Fibroblast of lung (primary cell): ENCODE measurements at regions not wholly inside any gene's neighbourhood (a gene's known extent, or its start where the extent isn't known, plus 50 kb on each side); places are given as distances from the start of the nearest gene placed in this dataset.
"Not testable (repeated sequence)": the region's sequence is repeated elsewhere in the genome, so short reads cannot be mapped to it uniquely, and the experiment has no call there.

Experiments used
- DNase-seq, 2 donors: peaks; one replicate each; pipeline versions ENCODE4 v3.0.0 to v3.0.0-alpha.2; 2010; ENCODE audit warnings: low read depth in 2 of 2
- H2AFZ ChIP-seq: 2 replicates; pipeline ENCODE4 v1.5.1; 2012; ENCODE audit warnings: low read length, control low read depth, inconsistent platforms
- H3K27ac ChIP-seq: 2 replicates; pipeline ENCODE4 v1.5.1; 2011; ENCODE audit warnings: low read length, control low read depth; ENCODE audit not compliant: insufficient read depth
- H3K27me3 ChIP-seq: 2 replicates; pipeline ENCODE4 v1.5.1; 2011; ENCODE audit warnings: mild to moderate bottlenecking, low read length; ENCODE audit not compliant: control insufficient read depth, insufficient read depth
- H3K36me3 ChIP-seq: 2 replicates; pipeline ENCODE4 v1.5.1; 2011; ENCODE audit warnings: low read length; ENCODE audit not compliant: control insufficient read depth, insufficient read depth
- H3K4me1 ChIP-seq: 2 replicates; pipeline ENCODE4 v1.5.1; 2011; ENCODE audit warnings: low read length; ENCODE audit not compliant: control insufficient read depth, insufficient read depth; ENCODE audit errors: extremely low read depth
- H3K4me2 ChIP-seq: 2 replicates; pipeline ENCODE4 v1.5.1; 2011; ENCODE audit warnings: low read length, control low read depth; ENCODE audit not compliant: insufficient read depth; ENCODE audit errors: extremely low read depth
- H3K4me3 ChIP-seq, 4 experiments: fragments of 200-600 bp in 1 of 4; sonication (generic) in 1 of 4; replicated peaks in 1 of 4; 2 replicates each; pipeline ENCODE4 v1.5.1; 2011 to 2016; ENCODE audit warnings: low read length in 4 of 4, low read depth in 3 of 4, mild to moderate bottlenecking in 3 of 4, control low read depth in 2 of 4, inconsistent platforms in 1 of 4, mixed read lengths in 1 of 4; ENCODE audit not compliant: insufficient read depth in 1 of 4; ENCODE audit errors: control extremely low read depth in 1 of 4
- H3K79me2 ChIP-seq: 2 replicates; pipeline ENCODE4 v1.5.1; 2012; ENCODE audit warnings: mild to moderate bottlenecking, low read length, inconsistent platforms; ENCODE audit not compliant: control insufficient read depth, insufficient read depth
- H3K9ac ChIP-seq: 2 replicates; pipeline ENCODE4 v1.5.1; 2011; ENCODE audit warnings: mild to moderate bottlenecking, low read length, control low read depth; ENCODE audit not compliant: insufficient read depth
- H3K9me3 ChIP-seq: 2 replicates; pipeline ENCODE4 v1.5.1; 2012; ENCODE audit warnings: low read depth, low read length; ENCODE audit not compliant: control insufficient read depth, insufficient read depth
- H4K20me1 ChIP-seq: 2 replicates; pipeline ENCODE4 v1.5.1; 2011; ENCODE audit warnings: low read length; ENCODE audit not compliant: control insufficient read depth, insufficient read depth; ENCODE audit errors: extremely low read depth
- CTCF ChIP-seq, 2 donors: IDR thresholded peaks in 1 of 2; conservative IDR thresholded peaks in 1 of 2; 1 replicate in 1 of 2; 2 replicates in 1 of 2; pipeline ENCODE4 v1.5.1; 2011 to 2012; ENCODE audit warnings: low read length in 2 of 2, control low read depth in 1 of 2, inconsistent platforms in 1 of 2, low read depth in 1 of 2, mild to moderate bottlenecking in 1 of 2
- EZH2 ChIP-seq: IDR thresholded peaks from 2 replicates; pipeline ENCODE4 v1.5.1; 2012; ENCODE audit warnings: low read length, control low read depth, mild to moderate bottlenecking; ENCODE audit errors: missing control alignments

GRCh38 chr2:161070693-161071479 lies 89.3 kb upstream of the TANK start:
- H3K27ac ChIP-seq: no peak overlapping the region
- H3K4me1 ChIP-seq: no peaks in the 10 kb centered on the region
- H3K36me3 ChIP-seq: no peaks in the 10 kb centered on the region
- no peak overlapping the region for H2AFZ ChIP-seq
- no peaks in the 10 kb centered on the region for H3K79me2 ChIP-seq
- no peaks in the 10 kb centered on the region for H3K27me3 ChIP-seq
- no peak overlapping the region for H3K4me3 ChIP-seq
- no peak overlapping the region for H3K4me2 ChIP-seq
- H3K9me3 ChIP-seq: no peaks in the 10 kb centered on the region
- DNase-seq: no peak
- TF ChIP-seq EZH2 (no peak), CTCF (conservative IDR thresholded peaks at IDR 0.05 in 1 of 2, IDR thresholded peaks at IDR 0.05 in 1 of 2; ENCODE audit: low read depth in 1 of 2, low read length in 2 of 2) (no peak)
- H3K9ac ChIP-seq: no peak overlapping the region
- H4K20me1 ChIP-seq: no peaks in the 10 kb centered on the region

- H3K4me3 ChIP-seq: not testable (repeated sequence)
These were observed 87.8 kb upstream of the TANK start for GRCh38 chr2:161072436-161072835.

GRCh38 chr2:161075701-161076100 lies 84.5 kb upstream of the TANK start:
- no peak overlapping the region for H3K27ac ChIP-seq
- DNase-seq: peak in 1 of 2 donors; percentile 59
- TF ChIP-seq CTCF (conservative IDR thresholded peaks at IDR 0.05 in 1 of 2, IDR thresholded peaks at IDR 0.05 in 1 of 2; ENCODE audit: low read depth in 1 of 2, low read length in 2 of 2) (no peak), EZH2 (no peak)
- H3K4me2 ChIP-seq: no peak overlapping the region
- H3K9me3 ChIP-seq: no peaks in the 10 kb centered on the region
- H3K9ac ChIP-seq: no peak overlapping the region
- no peaks in the 10 kb centered on the region for H3K36me3 ChIP-seq
- H3K4me3 ChIP-seq: no peak overlapping the region
- no peak overlapping the region for H2AFZ ChIP-seq
- H3K4me1 ChIP-seq: peaks cover 2% of the 10 kb centered on the region
- no peaks in the 10 kb centered on the region for H3K27me3 ChIP-seq
- no peaks in the 10 kb centered on the region for H3K79me2 ChIP-seq
- H4K20me1 ChIP-seq: no peaks in the 10 kb centered on the region

More at GRCh38 chr2:161072436-161072835, 87.8 kb upstream of the TANK start:
- not testable (repeated sequence) for DNase-seq, H4K20me1 ChIP-seq, H3K4me2 ChIP-seq, H2AFZ ChIP-seq, H3K4me1 ChIP-seq, H3K79me2 ChIP-seq, H3K27me3 ChIP-seq, H3K36me3 ChIP-seq, H3K9me3 ChIP-seq, H3K9ac ChIP-seq, H3K27ac ChIP-seq
